ENCODE measurements at regions not wholly inside any gene's neighbourhood (a gene's known extent, or its start where the extent isn't known, plus 50 kb on each side); places are given as distances from the start of the nearest gene placed in this dataset.

DNA sequence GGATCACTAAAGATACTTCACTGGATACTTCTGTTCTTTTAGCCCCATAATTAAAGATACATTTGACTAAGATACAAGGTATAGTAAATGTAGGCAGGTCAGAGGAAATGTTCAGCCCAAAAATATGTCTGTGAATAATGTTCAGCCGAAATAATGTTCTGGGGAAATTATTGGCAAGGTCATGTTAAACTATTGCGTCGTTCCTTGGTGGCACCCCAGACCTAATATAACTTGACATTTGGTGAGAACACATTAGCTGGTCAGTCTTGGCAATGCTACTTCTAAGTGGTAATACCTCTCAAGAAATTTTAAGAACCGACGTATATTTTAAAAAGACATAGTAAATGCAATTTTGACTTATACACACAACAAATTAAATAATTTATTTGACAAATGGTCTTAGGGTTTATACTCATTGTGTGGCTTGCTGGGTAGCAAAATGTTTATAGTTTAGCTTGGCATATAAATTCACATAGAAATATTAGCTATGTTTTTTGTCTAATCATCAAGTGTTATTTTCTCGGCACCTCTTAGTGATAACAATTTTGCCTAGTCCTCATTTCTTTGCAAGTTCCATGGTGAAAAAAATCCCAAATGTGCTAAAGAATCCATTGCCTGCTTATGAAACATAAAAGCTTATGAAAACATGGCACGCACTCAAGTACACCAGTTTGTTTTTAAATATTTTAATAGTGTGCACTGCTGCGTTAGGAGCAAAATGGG lies 270.3 kb upstream of the NEBL start:
- DNase-seq, result no peak

DNA sequence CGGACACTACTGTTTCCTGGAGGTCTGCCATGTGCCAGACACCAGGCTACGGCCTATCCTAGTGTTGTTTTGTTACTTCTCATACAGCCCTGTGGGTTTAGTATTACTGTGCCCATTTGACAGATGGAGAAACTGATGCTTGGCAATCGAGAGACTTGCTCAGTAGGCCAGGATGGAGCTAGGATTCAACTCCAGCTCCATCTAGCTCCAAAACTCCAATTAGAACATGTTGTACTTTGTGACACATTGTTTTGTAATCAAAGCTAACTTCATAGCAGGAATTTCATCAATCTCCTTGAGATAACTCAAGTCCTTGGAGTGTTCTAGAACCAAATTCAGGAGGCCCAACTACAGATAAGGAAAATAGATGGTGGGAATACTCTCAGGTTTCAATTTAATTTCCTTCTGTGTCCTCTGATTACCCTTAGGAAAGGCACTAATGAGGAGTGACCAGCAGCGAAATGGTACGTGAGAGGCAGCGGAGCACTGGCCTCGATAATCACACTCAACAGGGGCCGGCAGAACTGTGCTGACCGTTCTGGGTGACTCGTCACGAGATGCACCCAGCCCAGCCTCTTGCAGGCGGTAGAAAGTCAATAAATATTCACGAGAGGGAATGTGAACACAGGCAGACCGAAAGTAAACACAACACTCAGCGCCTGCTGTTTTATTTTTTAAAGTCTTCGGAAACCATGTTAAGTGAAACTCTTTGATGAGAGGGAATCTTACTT lies 269.6 kb upstream of the NEBL start:
- peak; percentile 80 for DNase-seq

- DNase-seq, result no peak
Measured at GRCh38 chr10:21165489-21165888, 268.4 kb upstream of the NEBL start.

DNA sequence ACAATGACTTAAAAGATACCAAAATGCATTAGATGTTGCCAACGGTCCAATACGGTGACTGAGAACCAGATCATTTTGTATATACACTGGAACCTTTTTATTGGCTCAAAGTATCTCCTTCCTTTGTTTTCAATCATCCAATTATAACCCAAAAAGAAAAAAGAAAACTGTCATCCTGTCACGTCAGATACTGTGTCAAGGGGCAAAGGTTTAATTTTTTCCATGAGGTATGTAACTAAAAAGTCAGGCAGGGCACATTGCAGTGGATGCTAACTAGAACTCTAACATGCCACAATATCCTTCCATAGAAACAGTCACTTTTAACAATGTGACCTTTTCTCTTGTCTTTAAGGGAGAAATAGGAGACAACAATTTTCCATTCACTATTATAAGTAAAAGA lies 267.6 kb upstream of the NEBL start:
- DNase-seq, result no peak

GRCh38 chr10:21162948-21163347 lies 265.8 kb upstream of the NEBL start:
- no peak for DNase-seq

DNA sequence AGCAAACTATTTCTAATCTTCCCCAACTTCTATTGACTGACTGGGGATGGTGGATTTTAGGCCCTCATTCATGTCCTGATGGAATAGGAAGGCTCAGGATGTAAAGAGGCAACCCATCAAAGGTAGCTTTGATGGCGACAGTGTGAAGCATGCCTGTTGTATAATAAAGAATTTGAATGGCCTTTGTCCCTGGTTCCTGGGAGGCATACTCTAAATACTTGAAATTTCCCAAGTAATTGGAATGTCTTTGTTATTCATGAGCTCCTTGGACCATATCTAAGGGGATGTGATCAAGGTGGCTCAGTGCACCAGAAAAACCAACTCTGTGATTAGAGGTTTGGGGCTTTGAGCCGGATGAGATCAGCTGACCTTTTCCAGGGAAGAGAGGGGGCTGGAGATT lies 264.5 kb upstream of the NEBL start:
- DNase-seq, result no peak

- no peak for DNase-seq
Measured at GRCh38 chr10:21161090-21161625, 264.0 kb upstream of the NEBL start.

- DNase-seq, result peak; percentile 89
Measured at GRCh38 chr10:21160116-21160515, 263.0 kb upstream of the NEBL start.

- DNase-seq, result peak; percentile 81
Measured at GRCh38 chr10:21159669-21160068, 262.6 kb upstream of the NEBL start.

- DNase-seq, result no peak
Measured at GRCh38 chr10:21158301-21158700, 261.2 kb upstream of the NEBL start.

- DNase-seq, result no peak
Measured at GRCh38 chr10:21157664-21158063, 260.6 kb upstream of the NEBL start.

DNA sequence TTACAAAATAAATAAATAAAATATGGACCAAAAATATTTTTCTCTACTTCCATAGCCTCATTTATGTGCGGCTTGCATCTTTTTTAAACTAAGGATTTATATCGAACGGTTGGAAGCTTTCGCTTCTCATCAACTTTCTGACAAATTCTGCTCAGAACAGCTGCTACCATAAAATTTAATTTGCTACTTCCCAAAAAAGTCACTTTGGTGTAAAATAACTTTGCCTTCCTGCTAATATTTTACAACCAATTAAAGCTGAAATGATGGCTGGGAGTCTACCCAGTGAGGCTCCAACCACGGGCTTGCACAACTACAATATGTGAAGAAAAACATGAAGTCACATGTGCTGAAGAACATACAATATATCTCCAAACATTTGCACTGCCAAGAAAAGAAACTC lies 253.1 kb upstream of the NEBL start:
- no peak for DNase-seq

DNA sequence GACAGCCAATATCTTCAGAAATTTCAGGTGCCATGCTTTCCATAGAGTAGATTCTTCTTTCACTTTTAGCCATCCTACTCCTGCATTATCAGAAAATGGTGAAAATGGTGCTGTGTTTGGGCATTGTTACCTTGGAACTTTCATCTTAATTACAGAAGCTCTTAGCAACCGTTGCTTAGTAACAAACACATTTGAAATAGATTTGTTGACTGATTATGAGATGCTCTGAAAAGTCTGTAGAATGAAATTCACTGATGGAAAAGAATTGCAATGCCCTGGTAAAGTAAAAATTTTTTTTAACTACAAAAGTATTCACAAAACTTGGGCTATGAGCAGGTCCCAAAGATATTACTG lies 249.3 kb upstream of the NEBL start:
- no peak for DNase-seq

GRCh38 chr10:21145751-21146435 lies 248.8 kb upstream of the NEBL start:
- no peak for DNase-seq

DNA sequence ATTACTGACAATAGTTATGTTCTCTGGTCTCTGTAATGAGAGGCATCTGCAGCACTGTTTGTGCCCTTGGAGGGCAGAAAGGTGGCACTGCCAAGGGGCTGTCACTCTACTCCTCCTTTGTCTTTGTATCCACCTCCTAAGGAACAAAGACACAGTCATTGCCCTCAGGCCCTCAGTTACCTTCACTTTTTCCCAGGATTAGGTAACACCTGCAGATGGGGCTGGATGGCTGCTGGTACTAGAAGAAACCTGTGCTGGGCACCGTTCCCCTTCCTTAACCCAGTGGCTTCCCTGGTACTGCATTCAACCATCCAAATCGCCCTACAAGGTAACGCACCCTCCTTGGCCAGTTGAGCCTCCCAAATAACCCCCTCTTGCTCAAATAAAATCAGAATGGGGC lies 246.9 kb upstream of the NEBL start:
- DNase-seq, result peak; percentile 85

DNA sequence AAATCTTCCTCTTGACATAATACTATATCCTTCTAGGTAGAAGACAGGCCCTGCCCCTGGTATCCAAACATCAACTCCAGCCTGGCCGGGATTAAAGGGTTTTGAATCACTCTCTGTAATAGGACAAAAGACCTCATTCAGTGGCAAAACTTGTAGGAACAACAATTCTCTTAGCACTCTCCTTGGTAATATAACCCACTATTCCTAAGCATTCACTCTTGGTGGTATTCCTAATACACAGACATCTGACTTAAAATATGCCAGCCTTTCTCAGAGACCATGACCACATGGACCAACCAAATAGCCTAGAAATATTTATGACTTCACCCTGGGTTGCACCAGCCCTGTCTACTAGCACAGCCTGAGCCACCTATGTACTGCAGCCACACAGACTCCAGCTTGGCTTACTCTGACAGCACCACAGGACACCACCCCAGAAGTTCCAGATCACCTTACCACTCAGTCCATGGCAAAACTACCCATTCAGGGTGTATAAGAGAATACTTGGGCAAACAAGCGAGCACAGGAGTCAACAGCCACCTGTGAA lies 244.9 kb upstream of the NEBL start:
- DNase-seq, result peak; percentile 49

DNA sequence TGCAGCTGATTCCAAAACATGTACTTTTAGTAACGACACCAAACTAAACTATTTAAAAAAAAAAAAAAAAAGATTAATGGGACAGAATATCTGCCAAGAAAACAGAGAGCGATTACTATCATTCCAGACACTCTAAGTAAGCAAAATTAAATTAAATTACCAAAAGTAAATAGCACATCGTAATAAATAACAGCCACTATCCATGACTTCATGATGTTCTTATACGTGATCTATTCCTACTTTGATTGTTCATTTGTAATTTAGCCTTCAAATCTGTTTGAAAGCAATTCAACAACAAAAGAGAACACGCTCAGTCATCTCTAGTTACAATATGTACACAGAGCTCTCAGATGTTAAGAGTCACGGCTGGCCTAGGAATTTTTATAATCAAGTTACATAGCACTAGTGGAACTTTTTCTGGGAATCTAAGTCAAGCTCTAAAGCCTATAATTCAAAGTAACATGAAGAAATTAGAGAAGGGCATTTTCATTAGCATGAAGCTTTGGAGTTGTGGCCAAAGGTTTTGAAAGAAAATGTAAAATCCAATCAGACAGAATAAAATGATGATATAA lies 241.7 kb upstream of the NEBL start:
- DNase-seq, result peak; percentile 62

GRCh38 chr10:21135023-21135931 lies 238.2 kb upstream of the NEBL start:
- peak; percentile 71 for DNase-seq

DNA sequence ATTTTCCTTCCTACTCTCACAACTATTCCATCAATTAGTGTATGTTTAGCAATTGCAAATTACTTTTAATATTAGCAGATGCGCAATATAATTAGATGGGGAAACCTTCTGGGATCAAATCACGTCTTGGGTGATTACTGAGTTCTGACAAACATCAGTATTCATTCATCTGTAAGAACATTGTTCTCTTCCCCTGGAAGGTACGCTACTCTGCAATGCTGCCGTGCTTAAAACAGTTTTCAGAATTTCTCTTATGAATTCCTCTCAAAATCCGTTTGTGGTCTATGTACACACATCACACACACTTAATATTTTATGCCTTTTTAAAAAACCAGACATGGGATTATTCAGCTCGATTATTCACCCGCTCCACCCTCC lies 237.5 kb upstream of the NEBL start:
- no peak for DNase-seq

- no peak for DNase-seq
Measured at GRCh38 chr10:21130683-21131442, 233.8 kb upstream of the NEBL start.

GRCh38 chr10:21130108-21130507 lies 233.0 kb upstream of the NEBL start:
- peak; percentile 26 for DNase-seq

Data from NCI-H69 (cell line).